ENCODE measurements at regions not wholly inside any gene's neighbourhood (a gene's known extent, or its start where the extent isn't known, plus 50 kb on each side); places are given as distances from the start of the nearest gene placed in this dataset.

- TF ChIP-seq POLR2A (IDR thresholded peaks at IDR 0.05) (no peak), CTCF (IDR thresholded peaks at IDR 0.05) (no peak)
These were observed 57.6 kb upstream of the ATP11B start for GRCh38 chr3:182735672-182736071.

All from body of pancreas (tissue), 4 donors.